Inflammatory macrophage (primary cell): ENCODE measurements at regions not wholly inside any gene's neighbourhood (a gene's known extent, or its start where the extent isn't known, plus 50 kb on each side); places are given as distances from the start of the nearest gene placed in this dataset.

Experiments used
- DNase-seq, 2 donors: peaks; one replicate each; pipeline ENCODE4 v3.0.0-alpha.2; 2020 to 2022

DNA sequence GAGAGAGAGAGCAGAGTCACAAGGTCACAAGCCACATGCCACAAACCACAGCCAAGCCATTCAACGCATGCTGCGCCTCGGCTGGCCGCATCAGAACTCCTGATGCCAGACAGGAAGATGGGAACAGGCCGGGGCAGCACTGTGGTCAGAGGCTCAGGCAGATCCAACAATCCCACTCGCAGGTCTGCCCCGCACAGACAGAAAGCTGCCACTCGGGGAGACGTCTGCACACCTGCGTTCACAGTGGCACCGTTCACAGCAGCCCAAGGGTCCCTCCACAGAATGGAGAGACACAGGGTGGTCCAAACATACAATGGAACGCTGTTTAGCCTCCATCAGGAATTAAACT lies 408.8 kb downstream of the CTTN start:
- no peak for DNase-seq

DNA sequence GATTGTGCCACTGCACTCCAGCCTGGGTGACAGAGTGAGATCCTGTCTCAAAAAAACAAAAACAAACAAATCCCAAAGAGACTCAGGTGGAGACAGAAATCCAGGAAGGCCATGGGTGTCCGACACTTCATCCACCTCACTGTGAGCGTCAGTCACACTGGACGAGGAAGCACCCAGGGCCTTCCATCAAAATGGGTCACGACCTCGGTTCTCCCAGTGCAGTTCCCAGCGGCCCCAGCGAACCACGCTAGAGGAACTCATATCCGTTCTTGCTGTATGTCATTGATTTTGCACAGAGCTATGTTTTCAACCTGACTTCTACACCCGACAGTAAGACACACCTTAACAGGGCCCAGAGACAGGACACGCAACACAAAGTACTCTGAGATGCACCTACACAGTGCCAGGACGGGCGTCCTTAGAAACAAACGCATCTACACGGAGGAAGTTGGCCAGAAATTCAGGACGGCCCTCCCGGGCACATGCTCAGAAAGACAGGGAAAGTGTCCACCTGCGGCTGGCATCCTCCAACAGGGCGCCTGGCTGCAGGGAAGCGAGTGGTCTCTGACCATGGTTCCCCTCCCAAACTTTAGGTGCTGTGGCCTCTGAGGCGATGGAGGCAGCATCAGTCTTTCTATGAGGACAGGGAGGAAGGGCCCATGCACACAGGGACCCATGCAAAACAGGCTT lies 410.5 kb downstream of the CTTN start:
- no peak for DNase-seq

DNA sequence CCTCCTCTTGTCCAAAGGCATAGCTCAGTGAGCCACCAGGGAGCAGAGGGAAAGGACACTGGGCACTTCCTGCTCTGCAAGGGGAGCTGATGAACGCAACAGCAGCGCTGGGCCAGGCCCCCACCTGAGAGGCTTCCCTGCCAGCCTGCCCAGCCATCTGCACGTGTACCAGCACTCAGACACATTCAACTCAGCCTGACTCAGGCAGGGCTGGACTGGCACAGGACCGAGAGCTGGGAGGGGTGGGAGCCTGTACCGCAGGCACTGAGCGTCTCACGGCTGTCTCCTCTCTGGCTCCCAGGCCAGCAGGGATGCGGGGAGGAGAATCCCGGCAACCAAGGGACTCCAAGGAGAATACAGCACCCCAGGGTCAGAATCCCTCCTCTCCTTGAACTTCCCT lies 411.8 kb downstream of the CTTN start:
- DNase-seq, result no peak

DNA sequence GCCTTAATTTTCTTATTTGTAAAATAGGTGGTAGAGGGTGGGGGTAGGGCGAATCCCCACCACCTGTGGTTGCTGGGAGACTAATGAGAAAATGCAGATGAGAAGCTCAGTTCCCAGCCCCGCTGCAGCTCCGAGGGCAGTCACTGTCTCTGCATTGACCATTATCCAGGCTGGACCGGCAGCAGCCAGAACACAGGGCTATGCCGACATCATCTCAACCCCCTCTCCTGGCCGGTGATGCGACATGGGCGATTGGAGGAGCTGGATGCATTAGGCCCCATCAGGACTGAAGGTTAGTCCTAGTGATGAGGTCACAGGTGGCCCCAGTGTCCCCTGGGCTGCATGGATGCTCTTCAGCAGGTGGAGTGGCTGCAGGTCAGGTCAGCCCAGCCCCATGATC lies 412.4 kb downstream of the CTTN start:
- no peak for DNase-seq

DNA sequence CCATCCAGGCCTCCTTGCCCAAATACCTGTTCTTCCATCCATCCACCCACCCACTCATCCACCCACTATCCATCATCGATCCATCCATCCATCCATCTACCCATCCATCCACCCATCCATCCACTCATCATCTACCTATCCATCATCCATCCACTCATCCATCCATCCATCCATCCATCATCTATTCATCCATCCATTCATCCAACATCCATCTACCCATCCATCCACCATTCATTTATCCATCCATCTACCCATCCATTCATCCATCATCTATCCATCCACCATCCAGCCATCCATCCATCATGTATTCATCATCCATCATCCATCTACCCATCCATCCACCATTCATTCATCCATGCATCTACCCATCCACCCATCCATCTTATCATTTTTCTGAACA lies 413.2 kb downstream of the CTTN start:
- no peak for DNase-seq

DNA sequence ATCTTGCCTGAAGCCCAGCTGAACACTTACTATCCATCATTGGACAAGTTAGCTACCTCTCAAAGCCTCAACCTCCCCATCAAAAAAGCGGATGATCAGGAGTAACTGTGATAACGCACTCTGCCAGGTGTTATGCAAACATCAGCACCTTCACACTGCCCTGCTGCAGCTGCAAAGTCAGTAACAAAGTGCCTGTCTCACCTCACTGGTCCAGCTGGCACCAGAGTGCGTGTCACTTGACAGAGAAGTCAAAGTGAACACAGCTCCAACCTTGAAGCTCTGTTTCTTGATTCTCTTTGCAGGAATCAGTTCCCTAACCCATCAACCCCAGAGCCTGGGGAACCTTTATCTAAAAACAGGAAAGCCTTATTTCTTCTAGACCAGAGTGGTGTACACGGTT lies 413.6 kb downstream of the CTTN start:
- no peak for DNase-seq

DNA sequence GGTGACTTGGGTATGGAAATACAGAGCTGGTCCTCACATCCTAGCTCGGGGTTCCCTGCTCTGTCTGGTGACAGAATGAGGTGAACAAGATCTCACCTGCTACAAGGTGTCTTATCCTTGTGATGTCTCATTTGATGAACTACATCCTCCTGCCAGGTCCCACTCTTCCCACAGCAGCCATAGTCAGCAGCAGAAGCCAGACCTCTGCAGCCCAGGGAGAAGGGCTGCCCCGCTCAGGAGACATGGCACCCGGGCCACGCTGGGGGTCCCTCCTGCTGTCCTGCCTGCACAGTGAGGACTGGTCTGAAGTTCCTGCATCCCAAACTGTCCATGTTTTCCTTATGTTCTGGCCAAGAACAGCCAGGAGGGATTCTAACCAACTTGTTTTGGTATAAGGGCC lies 414.1 kb downstream of the CTTN start:
- DNase-seq, result no peak

DNA sequence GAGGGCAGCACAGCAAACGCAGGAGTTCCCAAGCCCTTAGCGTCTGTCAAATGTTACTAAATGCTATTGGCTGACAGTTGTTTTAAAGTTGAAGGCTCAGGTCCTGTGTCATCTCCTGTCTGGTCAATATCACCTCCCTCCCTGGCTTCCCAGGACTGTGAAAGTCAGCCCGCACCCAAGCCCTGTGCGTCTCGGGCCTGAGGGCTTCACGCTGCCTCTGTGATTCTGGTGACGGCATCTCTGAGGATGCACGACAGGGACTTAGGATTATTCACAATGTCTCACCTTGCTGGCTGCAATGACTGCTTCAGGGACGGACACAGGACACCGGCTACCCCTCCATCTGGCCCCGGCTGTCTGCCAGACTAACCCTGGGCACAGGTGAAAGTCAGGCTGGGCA lies 415.3 kb downstream of the CTTN start:
- no peak for DNase-seq

DNA sequence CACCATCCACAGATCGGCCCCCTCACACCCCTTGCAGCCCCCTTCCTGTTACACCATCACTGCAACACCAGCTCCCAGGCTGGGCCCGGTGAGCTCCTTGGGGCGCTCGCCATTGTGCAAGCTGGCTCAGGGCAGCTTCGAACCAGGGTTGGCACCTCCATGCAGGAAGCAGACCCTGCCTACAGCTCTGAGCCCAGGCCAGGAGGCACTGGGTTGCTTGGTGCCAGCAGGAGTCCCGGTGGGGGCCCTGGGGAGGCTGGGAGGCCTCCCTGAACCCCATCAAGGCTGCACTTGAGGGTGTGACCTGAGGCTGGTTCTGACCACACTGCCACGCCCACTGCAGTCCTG lies 417.1 kb downstream of the CTTN start:
- no peak for DNase-seq

DNA sequence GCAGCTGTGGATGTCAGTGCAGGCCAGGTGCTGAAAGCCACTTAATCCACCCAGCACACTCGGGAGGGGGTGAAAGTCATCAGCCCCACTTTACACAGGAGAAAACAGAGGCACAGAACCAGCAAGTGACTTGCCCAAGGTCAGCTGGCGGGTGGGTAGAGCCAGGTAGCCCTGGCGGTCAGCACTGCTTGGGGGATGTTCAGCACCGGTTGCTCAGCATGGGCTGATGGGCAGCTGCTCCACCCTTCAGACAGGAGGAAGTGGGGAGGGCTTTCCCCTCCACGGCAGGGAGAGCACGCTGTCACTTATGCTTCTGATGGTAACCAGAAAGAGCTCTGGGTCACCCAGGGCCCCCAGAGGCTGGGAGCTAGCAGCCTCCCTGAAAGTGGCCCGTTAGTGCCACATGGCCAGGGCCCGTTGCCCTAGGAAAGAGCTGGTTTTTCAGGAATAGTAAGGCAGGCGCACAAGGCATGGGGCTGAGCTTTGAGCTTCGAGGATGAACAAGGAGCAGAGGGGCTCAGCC lies 417.9 kb downstream of the CTTN start:
- DNase-seq, result no peak

DNA sequence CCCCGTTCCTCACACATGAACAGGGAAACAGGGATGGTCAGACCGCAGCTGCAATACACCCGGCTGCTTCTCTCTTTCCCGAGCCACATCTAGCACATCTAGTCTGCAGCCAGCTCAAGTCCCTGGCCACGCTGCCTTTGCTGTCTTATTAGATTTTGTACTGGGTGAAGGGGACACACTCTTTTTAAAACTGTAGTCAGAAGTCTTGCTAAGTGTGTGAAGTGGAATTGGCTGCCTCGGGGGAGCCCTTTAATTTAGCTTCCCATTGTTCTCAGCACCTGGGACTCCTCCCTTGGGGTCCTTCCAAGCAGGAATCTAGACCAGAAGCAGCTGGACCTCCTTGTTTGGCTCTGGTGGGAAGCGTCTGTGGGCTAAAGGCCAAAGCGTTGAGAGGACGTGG lies 420.0 kb downstream of the CTTN start:
- no peak for DNase-seq

DNA sequence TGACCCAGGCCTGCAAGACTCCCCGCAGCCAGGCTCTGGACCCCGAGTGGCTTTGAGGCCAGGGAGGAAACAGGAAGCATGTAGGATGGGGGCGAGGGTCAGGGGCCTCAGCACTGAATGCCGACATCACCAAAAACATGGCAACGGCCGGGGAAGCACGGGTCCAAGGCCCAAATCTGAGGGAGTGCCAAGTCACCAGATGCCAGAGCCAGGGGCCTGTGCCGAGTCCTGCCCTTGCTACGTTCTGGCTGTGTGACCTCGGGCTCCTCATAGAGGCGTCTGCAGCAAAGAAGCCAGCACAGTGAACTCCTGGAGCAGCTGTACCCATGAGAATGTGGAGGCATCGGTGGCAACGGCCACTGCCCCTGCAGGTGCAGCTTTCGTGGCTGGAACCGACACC lies 420.7 kb downstream of the CTTN start:
- DNase-seq, result no peak

DNA sequence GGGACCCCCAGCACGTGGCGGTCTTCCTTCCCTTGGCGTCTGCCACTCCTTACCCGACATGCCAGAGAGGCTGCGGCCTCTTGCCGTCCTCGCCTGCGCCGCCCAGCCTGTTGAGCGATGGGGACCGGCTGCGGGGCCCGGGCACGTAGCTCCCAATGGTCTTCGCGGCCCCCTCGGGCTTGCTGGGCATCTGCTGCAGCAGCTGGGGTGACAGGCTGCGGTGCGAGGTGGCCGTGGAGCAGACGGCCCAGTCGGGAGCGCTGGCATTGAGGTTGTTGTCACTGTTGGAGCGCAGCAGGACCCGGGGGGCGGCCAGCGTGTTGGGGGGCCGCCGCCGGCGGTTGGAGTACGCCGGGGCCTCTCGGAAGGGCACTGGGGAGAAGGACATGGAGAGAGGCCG lies 422.0 kb downstream of the CTTN start:
- no peak for DNase-seq

DNA sequence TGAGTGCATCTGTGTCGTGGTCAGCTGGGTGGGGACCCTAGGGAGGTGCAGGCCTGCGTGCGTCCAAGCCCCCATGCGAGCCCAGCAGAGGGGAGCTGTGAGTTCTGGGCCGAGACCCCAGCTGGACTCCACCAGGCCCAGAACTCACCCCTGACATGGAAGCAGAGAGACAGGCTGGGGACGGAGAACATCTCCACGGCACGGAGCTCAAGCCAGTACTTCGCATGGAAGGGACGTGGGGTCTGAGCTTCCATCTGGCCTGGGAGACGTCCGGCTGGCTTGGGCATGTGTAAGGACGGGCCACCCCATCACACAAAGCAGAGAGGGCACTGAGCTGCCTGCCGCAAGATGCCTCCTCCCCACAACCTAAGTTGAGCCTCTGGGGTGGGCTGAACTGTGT lies 422.4 kb downstream of the CTTN start:
- no peak for DNase-seq

DNA sequence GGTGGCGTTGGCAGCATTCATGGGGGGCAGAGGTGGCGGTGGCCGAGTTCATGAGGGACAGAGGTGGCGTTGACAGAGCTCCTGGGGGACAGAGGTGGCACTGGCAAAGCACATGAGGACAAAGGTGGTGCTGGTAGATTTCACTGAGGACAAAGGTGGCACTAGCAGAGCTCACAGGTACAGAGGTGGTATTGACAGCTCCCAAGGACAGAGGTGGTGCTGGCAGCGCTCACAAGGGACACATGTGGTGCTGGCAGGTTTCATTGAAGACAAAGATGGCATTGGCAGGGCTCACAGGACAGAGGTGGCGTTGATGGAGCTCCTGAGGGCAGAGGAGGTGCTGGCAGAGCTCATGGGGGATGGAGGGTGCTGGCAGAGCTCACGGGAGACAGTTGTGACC lies 425.4 kb downstream of the CTTN start:
- no peak for DNase-seq

DNA sequence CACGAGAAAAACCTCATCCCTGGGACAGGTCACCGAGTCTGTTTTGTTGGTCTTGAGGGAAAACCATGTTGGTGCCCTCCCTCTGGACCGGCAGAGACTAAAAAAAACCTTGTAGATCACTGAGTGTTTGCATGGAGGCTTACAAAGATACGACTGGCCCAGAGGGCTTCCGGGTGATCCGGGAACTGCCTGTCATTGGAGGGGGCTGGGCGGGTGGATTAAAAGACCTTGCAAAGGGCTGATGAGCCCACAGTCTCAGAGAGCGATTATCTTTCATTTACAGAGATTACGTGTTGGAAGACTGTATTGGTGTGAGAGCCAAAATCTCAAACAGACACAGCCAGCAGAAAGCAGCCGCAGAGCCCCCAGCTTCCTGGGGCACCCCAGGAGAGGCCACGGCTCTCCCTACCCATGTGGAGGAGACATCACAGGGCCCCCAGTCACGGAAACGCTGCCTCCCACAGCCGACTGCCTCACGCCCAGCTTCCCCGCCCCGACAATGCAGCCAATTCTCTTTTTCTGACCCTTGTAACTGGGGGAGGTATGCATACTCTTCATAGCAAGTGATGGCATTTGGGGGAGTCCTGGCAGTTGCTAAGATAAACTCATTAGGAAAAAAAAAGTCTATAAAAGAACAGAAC lies 426.4 kb downstream of the CTTN start:
- DNase-seq, result no peak

DNA sequence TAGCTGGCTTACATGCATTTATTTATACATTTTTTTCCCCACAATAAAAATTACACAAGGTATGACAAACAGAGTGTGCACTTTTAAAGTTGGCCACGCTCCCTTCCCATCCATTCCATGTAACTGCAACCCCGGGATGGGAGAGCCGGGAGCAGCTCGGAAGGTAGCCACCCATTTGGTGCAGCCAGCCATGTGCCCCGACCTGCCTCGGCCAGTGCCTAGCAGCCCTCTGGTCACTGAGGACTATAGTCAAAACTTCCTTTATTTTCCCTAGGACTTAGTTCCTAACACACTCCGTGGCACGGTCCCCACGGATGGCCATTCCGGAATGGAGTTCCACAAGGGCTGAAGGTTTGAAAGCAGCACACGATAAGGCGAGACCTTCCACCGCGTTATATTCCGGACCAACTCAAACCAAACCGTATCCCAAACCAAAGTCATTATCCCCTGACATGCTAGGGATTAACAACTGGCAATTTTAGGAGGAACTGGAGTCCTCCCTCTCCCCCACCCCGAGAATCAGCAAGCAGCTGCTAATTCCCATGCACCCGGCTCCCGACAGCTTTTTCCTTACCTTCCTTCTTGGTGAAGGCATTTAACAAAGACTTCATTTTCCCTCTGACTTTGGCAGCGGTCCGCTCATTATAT lies 426.4 kb downstream of the SHANK2 start:
- DNase-seq, result no peak

DNA sequence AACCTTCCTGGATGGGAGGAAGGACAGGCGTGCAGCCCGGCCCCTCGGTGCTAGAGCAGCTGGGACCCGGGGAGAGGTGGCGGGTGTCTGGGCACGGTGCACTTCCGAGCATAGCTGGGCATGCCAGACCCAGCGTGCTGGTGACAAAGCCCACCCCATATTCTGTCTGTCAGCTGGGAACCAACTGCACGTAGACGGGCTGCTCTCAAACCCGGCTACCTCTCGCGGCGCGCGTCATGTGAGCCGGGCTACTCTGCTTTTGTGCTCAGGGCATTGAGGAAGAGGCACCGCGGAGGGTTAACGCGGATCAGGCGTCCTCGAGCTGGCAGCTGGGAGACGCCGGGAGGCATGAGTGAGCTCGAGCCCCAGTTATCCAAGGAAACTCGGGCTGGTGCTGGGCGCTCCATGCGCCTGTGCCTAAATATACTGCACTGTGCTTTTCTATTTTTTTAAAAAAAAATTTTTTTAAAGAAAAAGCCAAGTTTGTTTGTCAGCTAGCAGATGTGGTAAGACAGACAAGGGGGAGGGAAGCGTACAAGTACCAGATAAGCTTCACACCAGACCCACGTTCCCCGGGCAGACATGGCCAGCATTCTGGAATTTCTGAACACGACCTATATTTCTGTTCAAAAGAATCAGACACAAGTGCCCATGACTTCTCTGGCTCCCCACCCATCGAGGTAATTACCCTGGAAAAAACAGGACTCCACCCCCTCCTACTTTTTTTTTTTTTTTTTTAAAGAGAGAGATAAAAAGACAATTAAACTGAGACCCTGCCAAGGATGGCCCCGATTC lies 425.6 kb downstream of the SHANK2 start:
- no peak for DNase-seq

DNA sequence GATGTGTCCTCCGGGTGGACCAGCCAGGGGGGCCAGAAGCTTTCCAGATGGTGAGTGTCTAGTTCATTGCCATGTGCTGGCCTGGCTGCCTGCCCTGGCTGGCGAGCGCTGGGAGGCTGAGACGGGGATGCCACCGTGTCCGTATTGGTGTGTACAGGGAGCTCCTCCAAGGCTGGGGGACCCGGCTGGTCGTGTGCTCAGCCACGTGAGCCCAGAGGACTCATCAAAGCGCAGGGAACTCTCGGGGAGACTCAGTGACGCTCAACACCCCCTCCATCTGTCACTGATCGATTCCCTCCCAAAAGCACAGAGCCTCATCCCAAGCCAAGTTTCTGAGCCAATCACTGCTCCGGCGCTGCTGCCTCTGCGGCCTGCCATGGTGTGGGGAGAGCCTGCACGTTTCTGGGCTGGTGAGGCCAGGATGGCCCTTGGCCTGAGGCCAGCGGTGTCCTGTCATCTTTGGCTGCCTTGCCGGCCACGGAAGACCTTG lies 423.7 kb downstream of the SHANK2 start:
- no peak for DNase-seq

DNA sequence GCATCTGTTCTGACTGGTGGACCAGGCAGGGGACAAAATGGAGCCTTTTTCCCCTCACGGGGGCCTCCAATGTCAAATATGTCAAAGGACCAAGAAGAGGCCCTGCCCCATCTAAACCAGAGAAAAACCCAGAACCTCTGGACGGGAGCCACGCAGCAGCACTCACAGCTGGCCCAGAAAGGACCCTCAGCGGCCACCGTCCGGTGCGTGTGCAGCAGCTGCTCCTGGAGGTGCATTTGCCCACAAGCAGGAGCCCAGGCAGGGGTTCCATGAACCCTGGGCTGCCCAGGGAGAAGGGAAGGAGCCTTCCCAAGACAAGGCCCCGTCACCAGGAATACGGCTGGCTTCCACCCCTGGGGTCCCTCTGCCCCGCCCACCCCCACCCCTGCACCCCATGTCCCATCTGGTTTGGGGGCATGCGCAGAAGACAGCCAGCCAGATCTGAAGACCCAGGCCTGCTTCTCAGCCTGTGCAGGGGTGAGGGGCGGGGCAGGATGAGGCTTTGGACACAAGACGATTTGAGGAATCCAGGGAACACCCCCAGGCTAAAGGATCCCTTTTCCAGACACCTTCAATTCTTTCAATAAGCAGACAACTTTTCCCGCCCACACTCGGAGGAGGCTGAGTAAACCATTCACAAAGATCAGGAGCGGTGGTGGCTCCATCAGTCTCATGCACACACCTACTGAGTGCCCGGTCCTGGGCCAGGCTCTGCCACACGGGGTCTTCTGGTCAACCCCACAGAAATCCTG lies 423.1 kb downstream of the SHANK2 start:
- no peak for DNase-seq

DNA sequence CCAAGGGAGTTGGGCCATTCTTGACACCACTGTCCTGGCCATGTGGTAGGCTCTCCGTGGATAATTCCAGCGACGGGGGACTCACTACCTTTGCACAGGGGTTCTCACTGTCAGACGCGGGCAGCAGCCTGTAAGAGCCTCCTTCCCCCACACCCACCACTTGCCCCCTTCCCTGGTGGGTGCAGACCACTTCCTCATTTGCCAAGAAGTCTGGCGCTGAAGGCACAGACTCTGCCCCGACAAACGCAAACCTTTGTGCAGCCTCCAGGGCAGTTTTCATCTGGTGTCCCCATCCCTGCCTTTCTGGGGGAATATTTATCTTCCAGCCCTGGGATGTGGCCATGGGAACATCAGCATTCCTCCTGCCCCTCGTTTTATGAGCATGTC lies 422.5 kb downstream of the SHANK2 start:
- DNase-seq, result no peak

DNA sequence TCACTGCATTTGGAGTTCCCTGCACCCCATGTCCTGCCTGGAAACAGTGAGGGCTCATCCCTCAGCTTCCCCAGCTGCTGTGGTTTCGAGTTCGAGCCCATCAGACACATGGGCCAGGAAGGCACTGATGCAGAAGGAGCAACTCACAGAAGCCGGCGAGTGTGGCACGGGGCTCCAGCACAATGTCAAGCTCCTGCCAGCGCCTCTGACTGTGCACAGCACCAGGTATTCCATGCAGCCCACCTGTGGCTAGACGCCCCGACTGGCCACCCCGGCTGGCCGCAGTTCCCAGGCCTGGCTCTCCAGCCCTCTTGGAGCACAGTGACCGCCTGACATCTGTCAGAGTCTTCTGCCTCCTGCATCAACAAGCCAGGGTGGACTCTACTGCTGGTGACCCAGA lies 419.4 kb downstream of the SHANK2 start:
- DNase-seq, result no peak

DNA sequence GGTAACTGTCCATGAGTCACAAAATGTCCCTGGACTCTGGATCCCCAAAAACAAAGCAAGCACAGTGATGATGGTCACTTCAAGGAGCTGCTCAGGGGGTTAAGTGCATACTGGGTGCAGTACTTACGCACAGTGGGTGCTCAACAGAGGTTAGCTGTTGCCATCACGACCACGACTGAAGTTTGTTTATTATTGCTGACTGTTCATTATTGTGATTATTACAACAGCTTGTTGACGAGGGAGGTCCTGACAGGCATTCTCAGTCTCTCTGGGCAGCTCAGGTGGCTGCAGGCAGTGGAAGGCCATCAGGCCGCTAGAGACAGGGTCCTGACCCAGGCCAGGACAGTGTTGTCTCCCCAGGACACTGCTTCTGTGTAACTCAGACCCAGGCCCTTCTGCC lies 418.8 kb downstream of the SHANK2 start:
- DNase-seq, result no peak
